AG04449 (cell line): ENCODE measurements at regions not wholly inside any gene's neighbourhood (a gene's known extent, or its start where the extent isn't known, plus 50 kb on each side); places are given as distances from the start of the nearest gene placed in this dataset.

Experiments
- CTCF ChIA-PET: fragments of 350-600 bp; formaldehyde crosslinking; extraction: SDS; loops from one replicate; lab custom pipeline; 2021; ENCODE audit warnings: antibody characterized with exemption; lab: Yijun Ruan, JAX
- POLR2A ChIA-PET: fragments of 400-600, 350-600 bp; formaldehyde crosslinking; extraction: SDS; loops from one replicate; lab custom pipeline; 2020; ENCODE audit warnings: antibody characterized with exemption, inconsistent platforms; lab: Yijun Ruan, JAX
- DNase-seq: peaks from one replicate; pipeline ENCODE4 v3.0.0-alpha.2; 2010; ENCODE audit warnings: low read depth, low spot score
- H3K4me3 ChIP-seq: 2 replicates; pipeline ENCODE4 v1.5.1; 2011; ENCODE audit warnings: low read depth, mild to moderate bottlenecking, control low read depth, low read length
- CTCF ChIP-seq: IDR thresholded peaks from one replicate; pipeline ENCODE4 v1.5.1; 2011; ENCODE audit warnings: mild to moderate bottlenecking, moderate library complexity, low read length, control low read depth, inconsistent platforms; ENCODE audit not compliant: insufficient read depth; ENCODE audit errors: missing control alignments

GRCh38 chrX:63439580-63439979, 88.4 kb upstream of the SPIN4 start:
- CTCF ChIA-PET: no interaction called here
- no peak for DNase-seq
- no peak for TF ChIP-seq CTCF
- no peak overlapping the region for H3K4me3 ChIP-seq
- POLR2A ChIA-PET: no interaction called here

GRCh38 chrX:63436865-63437264, 85.7 kb upstream of the SPIN4 start:
- no peak for TF ChIP-seq CTCF
- POLR2A ChIA-PET: no interaction called here

GRCh38 chrX:63434665-63435064, 83.5 kb upstream of the SPIN4 start:
- no peak for TF ChIP-seq CTCF
- H3K4me3 ChIP-seq: no peak overlapping the region
- no peak for DNase-seq
- ChIA-PET CTCF (no interaction called here), POLR2A (interaction anchor here (0.7 kb wide), 1 partner anchor 84 kb away, joined by 3 read pairs; the partner anchor contains the start of gene SPIN4)

More at GRCh38 chrX:63436865-63437264, 85.7 kb upstream of the SPIN4 start:
- H3K4me3 ChIP-seq: no peak overlapping the region
- CTCF ChIA-PET: no interaction called here
- DNase-seq: no peak

- ChIA-PET POLR2A (interaction anchor here (0.7 kb wide), 1 partner anchor 83 kb away, joined by 3 read pairs; the partner anchor contains the start of gene SPIN4), CTCF (no interaction called here)
- H3K4me3 ChIP-seq: no peak overlapping the region
- no peak for DNase-seq
- TF ChIP-seq CTCF: no peak
Measured at GRCh38 chrX:63434206-63434605, 83.1 kb upstream of the SPIN4 start.

- TF ChIP-seq CTCF: no peak
- no peak for DNase-seq
- no peak overlapping the region for H3K4me3 ChIP-seq
- ChIA-PET POLR2A (no interaction called here), CTCF (no interaction called here)
Measured at GRCh38 chrX:63430026-63430425, 78.9 kb upstream of the SPIN4 start.

- ChIA-PET CTCF (no interaction called here), POLR2A (no interaction called here)
- DNase-seq: no peak
- no peak overlapping the region for H3K4me3 ChIP-seq
- TF ChIP-seq CTCF: no peak
Measured at GRCh38 chrX:63428348-63428747, 77.2 kb upstream of the SPIN4 start.
